ENCODE measurements at regions not wholly inside any gene's neighbourhood (a gene's known extent, or its start where the extent isn't known, plus 50 kb on each side); places are given as distances from the start of the nearest gene placed in this dataset.

DNA sequence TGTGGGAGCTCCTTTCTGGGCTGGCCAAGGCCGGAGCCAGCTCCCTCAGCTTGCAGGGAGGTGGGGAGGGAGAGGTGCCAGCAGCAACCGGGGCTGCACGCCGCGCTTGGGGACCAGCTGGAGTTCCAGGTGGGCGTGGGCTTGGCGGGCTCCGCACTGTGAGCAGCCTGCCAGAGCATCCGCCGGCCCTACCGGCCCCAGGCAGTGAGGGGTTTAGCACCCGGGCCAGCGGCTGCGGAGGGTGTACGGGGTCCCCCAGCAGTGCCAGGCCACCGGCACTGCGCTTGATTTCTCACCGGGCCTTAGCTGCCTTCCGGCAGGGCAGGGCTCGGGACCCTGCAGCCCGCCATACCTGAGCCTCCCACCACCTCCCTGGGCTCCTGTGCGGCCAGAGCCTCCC lies 651.0 kb upstream of the ARPP21 start:
- no peak overlapping the region for H3K4me3 ChIP-seq (ENCODE audit: low read length)
- no peaks in the 10 kb centered on the region for H3K4me1 ChIP-seq (ENCODE audit: control insufficient read depth, insufficient read depth, low read length)
- ATAC-seq (no peak), DNase-seq (peak in 2 of 3 donors; percentile 32 to 43)
- no peaks in the 10 kb centered on the region for H3K9me3 ChIP-seq (ENCODE audit: control insufficient read depth, low read length)
- no peaks in the 10 kb centered on the region for H3K27me3 ChIP-seq (ENCODE audit: control insufficient read depth, insufficient read depth)
- H3K27ac ChIP-seq (ENCODE audit: low read length), result no peak overlapping the region
- WGBS, result 95% methylated on average over 22 of the region's 22 CpGs
- intact Hi-C loops (cut with DNase I), result no loop called here

DNA sequence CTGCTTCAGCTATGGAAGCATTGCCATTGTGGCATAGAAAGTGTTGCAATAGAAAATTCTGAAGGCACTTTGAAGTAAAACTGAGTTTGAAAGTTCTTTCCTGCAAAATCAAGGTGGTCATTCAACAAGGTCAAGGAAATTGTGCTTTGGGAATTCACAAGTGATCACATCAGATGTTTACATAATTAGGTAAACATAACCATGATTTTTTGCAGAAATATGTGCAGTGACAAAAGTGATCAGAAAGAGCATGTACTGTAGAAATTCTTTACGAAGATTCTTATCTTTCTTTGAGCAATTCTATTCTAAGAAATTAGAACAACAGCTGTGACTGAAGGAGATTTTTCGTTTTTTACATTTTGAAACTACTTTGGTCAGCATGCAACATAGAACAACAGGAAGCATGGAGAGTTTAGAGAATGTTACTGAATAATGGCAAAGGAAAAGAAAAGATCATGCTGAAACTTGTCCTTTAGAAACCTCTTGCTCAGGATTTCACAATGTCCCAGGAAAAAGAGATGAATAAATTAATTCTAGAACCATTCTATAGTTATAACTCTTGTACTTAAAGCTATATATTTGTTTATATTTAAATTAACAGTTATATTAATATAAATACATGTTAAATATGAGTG lies 643.4 kb upstream of the ARPP21 start:
- DNase-seq (no peak), ATAC-seq (no peak)
- intact Hi-C loops (cut with DNase I), result no loop called here
- Histone ChIP-seq H3K27me3 (ENCODE audit: control insufficient read depth, insufficient read depth) (no peaks in the 10 kb centered on the region), H3K4me3 (ENCODE audit: low read length) (no peak overlapping the region), H3K4me1 (ENCODE audit: control insufficient read depth, insufficient read depth, low read length) (no peaks in the 10 kb centered on the region), H3K9me3 (ENCODE audit: control insufficient read depth, low read length) (no peaks in the 10 kb centered on the region), H3K27ac (ENCODE audit: low read length) (no peak overlapping the region)
- WGBS, result 38% methylated on average over 2 of the region's 2 CpGs

DNA sequence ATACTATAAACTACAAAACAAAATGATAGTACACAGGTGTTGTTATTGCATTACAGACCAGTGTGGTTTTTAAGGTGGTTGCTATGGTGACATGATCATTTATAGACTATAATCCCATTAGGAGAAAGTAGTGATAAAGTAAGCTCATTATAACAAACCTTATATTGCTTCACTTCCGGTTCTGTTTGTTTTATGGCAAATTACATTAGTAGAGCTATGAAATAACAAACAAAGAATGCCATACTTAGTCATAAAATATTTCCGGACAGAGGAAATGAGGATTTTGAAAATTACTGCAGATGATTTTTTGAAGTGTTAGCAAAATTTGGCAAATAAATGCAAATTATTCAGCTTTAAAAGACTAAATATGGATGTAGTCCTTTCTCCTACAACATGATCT lies 640.4 kb upstream of the ARPP21 start:
- Histone ChIP-seq H3K4me1 (ENCODE audit: control insufficient read depth, insufficient read depth, low read length) (no peaks in the 10 kb centered on the region), H3K4me3 (ENCODE audit: low read length) (no peak overlapping the region), H3K27me3 (ENCODE audit: control insufficient read depth, insufficient read depth) (no peaks in the 10 kb centered on the region), H3K9me3 (ENCODE audit: control insufficient read depth, low read length) (no peaks in the 10 kb centered on the region), H3K27ac (ENCODE audit: low read length) (no peak overlapping the region)
- DNase-seq (no peak), ATAC-seq (no peak)
- WGBS, result 46% methylated on average over 2 of the region's 2 CpGs
- intact Hi-C loops (cut with DNase I), result no loop called here

DNA sequence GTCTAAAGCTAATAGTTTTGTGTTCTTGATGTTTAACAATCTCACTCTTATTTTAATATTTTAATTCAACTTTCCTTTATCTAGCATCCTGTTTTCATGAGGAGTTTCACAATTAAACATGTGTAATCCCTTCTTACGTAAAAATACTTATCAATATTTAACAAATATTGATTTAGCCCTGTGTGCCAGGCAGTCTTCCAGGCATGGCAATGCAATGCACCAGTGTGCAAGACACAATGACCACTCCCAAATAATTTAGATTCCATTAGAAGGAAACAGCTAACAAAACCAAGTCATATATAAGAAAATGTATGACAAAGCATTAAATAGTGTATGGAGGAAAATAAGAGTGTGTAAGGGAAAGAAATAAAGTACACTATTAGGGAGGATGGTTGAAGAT lies 627.1 kb upstream of the ARPP21 start:
- ATAC-seq, result no peak
- no peak overlapping the region for H3K4me3 ChIP-seq (ENCODE audit: low read length)
- no peaks in the 10 kb centered on the region for H3K27me3 ChIP-seq (ENCODE audit: control insufficient read depth, insufficient read depth)
- intact Hi-C loops (cut with DNase I), result no loop called here
- no peaks in the 10 kb centered on the region for H3K9me3 ChIP-seq (ENCODE audit: control insufficient read depth, low read length)
- 87% methylated on average over 1 of the region's 1 CpG for WGBS
- DNase-seq, result no peak
- H3K27ac ChIP-seq (ENCODE audit: low read length), result no peak overlapping the region
- no peaks in the 10 kb centered on the region for H3K4me1 ChIP-seq (ENCODE audit: control insufficient read depth, insufficient read depth, low read length)

DNA sequence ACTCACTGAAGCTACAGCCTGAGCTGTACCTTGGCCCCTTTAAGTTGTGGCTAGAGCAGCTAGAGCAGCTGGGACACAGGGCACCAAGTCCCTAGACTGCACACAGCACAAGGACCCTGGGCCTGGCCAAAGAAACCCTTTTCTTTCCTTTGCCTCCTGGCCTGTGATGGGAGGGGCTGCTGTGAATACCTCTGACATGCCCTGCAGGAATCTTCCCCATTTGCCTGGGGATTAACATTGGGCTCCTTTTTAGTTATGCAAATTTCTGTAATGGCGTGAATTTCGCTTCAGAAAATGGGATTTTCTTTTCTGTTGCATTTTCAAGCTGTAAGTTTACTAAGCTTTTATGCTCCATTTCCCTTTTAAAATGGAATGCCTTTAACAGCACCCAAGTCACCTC lies 611.2 kb upstream of the ARPP21 start:
- intact Hi-C loops (cut with DNase I), result no loop called here
- Histone ChIP-seq H3K4me3 (ENCODE audit: low read length) (no peak overlapping the region), H3K4me1 (ENCODE audit: control insufficient read depth, insufficient read depth, low read length) (no peaks in the 10 kb centered on the region), H3K9me3 (ENCODE audit: control insufficient read depth, low read length) (no peaks in the 10 kb centered on the region), H3K27me3 (ENCODE audit: control insufficient read depth, insufficient read depth) (no peaks in the 10 kb centered on the region), H3K27ac (ENCODE audit: low read length) (no peak overlapping the region)
- DNase-seq, result no peak
- 96% methylated on average over 2 of the region's 2 CpGs for WGBS
- ATAC-seq, result no peak

DNA sequence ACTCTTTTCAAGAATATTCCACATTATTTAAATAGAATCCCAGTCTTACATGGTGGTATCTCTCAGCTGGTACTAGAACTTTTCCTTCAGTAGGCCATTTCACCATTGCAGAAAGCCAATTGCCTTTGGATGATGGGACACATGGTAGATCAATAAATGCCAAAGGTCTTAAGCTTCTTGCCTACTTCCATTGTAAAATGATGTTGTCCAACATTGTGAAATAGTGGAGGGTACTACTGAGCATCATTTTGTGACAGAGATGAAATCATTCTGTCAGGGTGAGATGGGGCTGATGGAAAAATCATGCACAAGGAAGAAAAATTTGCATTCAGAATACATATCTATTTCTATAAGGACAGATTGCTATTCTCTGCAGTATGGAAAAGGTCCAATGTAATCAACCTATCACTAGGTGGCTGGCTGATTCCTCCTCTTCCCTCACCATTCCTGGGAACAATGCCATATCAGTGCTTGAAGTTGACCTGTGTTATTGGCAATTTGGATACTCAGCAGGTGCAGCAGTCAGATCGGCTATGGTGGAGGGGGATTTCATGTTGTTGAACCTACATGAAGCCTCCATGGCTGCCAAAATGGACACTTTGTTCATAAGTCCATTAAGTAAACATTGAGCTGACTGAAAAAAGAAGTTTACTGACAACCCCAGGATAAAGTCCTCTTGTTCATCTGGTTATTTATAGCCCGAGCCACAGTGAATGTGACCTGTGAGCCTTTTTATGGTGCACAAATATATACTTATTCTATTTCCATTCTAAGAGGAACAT lies 596.9 kb upstream of the ARPP21 start:
- Histone ChIP-seq H3K27me3 (ENCODE audit: control insufficient read depth, insufficient read depth) (no peaks in the 10 kb centered on the region), H3K4me1 (ENCODE audit: control insufficient read depth, insufficient read depth, low read length) (no peaks in the 10 kb centered on the region), H3K4me3 (ENCODE audit: low read length) (no peak overlapping the region), H3K9me3 (ENCODE audit: control insufficient read depth, low read length) (no peaks in the 10 kb centered on the region), H3K27ac (ENCODE audit: low read length) (no peak overlapping the region)
- WGBS, result 51% methylated on average over 2 of the region's 2 CpGs
- DNase-seq (no peak), ATAC-seq (no peak)
- intact Hi-C loops (cut with DNase I), result no loop called here

DNA sequence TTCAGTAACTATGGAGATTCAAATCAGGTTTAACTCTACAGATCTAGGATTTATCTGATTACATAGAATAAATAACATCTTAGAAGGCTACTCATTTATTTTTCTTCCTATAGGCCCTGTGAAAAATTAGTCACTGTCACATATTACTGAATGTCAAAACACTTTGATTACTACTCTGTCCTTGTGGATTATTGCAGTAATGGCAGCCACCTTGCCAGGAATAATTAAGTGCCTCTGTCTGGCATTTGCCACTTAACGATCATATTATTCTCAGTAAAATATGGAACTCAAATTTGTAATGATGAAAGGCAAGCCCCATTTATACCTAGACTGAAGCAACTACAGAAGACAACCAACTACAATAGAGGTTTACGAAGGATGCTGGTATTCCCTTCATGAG lies 596.3 kb upstream of the ARPP21 start:
- Histone ChIP-seq H3K4me1 (ENCODE audit: control insufficient read depth, insufficient read depth, low read length) (no peaks in the 10 kb centered on the region), H3K9me3 (ENCODE audit: control insufficient read depth, low read length) (no peaks in the 10 kb centered on the region), H3K27me3 (ENCODE audit: control insufficient read depth, insufficient read depth) (no peaks in the 10 kb centered on the region), H3K27ac (ENCODE audit: low read length) (no peak overlapping the region), H3K4me3 (ENCODE audit: low read length) (no peak overlapping the region)
- no peak for DNase-seq
- WGBS, result 92% methylated on average over 2 of the region's 2 CpGs
- intact Hi-C loops (cut with DNase I), result no loop called here
- no peak for ATAC-seq

DNA sequence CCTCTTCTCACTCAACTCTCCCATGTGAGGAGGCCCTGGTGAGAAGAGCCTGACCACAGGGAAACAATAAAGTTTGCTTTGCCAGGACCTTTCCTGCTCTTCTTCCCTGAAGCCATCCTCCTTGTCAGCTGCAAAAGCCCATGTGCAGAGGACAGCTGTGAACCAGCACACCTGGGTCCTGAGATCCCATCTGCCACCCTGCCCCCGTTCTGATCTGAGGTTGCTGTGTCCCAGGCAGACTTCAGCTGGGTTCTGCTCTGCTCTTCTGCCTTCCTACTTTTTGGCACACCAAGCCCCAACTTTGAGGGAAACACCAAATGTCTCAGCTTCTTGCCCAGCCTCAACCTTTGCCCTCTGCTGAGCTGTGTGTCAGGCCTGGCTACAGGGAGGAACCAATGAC lies 595.1 kb upstream of the ARPP21 start:
- intact Hi-C loops (cut with DNase I), result no loop called here
- H3K4me3 ChIP-seq (ENCODE audit: low read length), result no peak overlapping the region
- no peaks in the 10 kb centered on the region for H3K9me3 ChIP-seq (ENCODE audit: control insufficient read depth, low read length)
- ATAC-seq (no peak), DNase-seq (no peak)
- no peaks in the 10 kb centered on the region for H3K27me3 ChIP-seq (ENCODE audit: control insufficient read depth, insufficient read depth)
- 89% methylated on average over 1 of the region's 1 CpG for WGBS
- H3K4me1 ChIP-seq (ENCODE audit: control insufficient read depth, insufficient read depth, low read length), result no peaks in the 10 kb centered on the region
- no peak overlapping the region for H3K27ac ChIP-seq (ENCODE audit: low read length)

DNA sequence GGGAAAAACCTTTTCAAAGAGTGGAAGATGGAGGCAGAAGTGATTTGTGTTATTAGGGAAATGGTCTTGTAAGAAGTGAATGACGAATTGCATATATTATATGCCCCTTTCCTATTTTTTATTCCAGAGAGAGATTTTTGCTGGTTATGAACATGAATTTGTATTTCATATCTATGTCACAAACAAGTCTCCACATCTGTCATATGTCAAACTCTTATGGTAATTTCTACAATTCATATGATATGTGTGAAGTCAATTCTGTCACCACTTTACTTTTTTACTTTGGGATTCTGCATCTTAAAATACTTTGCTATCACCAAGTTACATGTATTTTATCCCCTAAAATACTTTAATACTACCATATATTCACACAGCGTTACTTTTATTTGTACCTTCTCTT lies 594.2 kb upstream of the ARPP21 start:
- H3K4me3 ChIP-seq (ENCODE audit: low read length), result no peak overlapping the region
- H3K27ac ChIP-seq (ENCODE audit: low read length), result no peak overlapping the region
- H3K9me3 ChIP-seq (ENCODE audit: control insufficient read depth, low read length), result no peaks in the 10 kb centered on the region
- no peaks in the 10 kb centered on the region for H3K27me3 ChIP-seq (ENCODE audit: control insufficient read depth, insufficient read depth)
- no peaks in the 10 kb centered on the region for H3K4me1 ChIP-seq (ENCODE audit: control insufficient read depth, insufficient read depth, low read length)
- intact Hi-C loops (cut with DNase I), result no loop called here
- 91% methylated on average over 2 of the region's 2 CpGs for WGBS
- no peak for DNase-seq
- ATAC-seq, result no peak

DNA sequence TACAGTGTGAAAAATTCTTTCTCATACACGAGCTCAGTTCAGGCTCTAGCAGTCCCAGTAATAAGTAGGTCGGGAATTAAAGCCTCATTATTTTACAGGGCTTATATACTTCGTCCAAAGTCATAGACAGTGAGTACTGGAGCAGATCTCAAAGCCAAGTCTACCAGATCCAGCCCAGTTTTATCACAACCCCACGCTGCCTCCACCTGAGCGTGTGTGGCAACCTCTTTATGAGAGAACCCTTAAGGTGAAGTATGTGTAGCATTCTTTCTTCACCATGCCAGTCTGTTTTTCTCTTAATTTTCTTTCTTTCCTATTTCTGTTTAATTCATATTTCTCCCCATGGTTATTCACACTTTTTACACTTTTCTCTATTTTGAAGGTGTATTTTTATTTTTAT lies 574.6 kb upstream of the ARPP21 start:
- no peak for ATAC-seq
- Histone ChIP-seq H3K4me1 (ENCODE audit: control insufficient read depth, insufficient read depth, low read length) (no peaks in the 10 kb centered on the region), H3K4me3 (ENCODE audit: low read length) (no peak overlapping the region), H3K27me3 (ENCODE audit: control insufficient read depth, insufficient read depth) (no peaks in the 10 kb centered on the region), H3K9me3 (ENCODE audit: control insufficient read depth, low read length) (no peaks in the 10 kb centered on the region), H3K27ac (ENCODE audit: low read length) (no peak overlapping the region)
- no peak for DNase-seq
- intact Hi-C loops (cut with DNase I), result no loop called here
- WGBS, result 85% methylated on average over 5 of the region's 5 CpGs

DNA sequence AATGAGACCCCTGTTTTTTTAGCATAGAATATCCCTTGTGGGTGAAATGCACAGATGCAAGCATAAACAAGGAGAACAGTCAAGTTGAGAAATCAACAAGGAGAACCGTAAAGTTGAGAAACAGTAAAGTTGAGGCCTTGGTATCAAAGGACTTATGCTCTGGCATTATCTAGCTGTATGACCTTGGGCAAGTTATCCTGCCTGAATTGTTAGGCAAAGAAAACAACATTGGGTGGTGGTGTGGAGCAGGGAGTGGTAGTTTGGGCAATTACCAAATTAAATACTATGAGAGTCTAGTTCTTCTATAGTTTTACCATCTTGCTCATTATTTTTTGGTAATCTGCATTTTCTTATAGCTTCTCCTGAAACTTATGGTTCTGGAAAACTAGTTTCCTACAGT lies 573.4 kb upstream of the ARPP21 start:
- intact Hi-C loops (cut with DNase I), result no loop called here
- 89% methylated on average over 1 of the region's 1 CpG for WGBS
- no peaks in the 10 kb centered on the region for H3K9me3 ChIP-seq (ENCODE audit: control insufficient read depth, low read length)
- H3K27ac ChIP-seq (ENCODE audit: low read length), result no peak overlapping the region
- no peak for DNase-seq
- no peaks in the 10 kb centered on the region for H3K4me1 ChIP-seq (ENCODE audit: control insufficient read depth, insufficient read depth, low read length)
- no peak overlapping the region for H3K4me3 ChIP-seq (ENCODE audit: low read length)
- no peaks in the 10 kb centered on the region for H3K27me3 ChIP-seq (ENCODE audit: control insufficient read depth, insufficient read depth)
- no peak for ATAC-seq

DNA sequence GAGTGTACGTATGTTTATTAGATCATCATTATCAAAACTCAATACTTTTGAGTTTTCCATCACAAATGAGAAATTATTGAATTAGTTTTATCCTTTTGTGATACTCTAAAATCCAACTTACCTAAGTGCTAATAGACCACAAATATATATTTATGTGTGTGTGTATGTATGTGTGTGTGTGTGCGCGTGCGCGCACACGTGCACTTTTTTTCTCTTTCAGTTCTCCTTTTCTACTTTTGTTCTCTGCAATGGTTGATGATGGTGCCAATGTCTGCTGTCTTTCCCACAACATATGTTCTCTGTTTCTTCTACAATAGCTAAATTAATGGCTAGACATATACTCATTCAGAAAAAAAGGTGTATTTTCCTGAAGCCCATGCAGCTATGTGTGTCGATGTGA lies 571.6 kb upstream of the ARPP21 start:
- no peaks in the 10 kb centered on the region for H3K9me3 ChIP-seq (ENCODE audit: control insufficient read depth, low read length)
- no peak for DNase-seq
- H3K27ac ChIP-seq (ENCODE audit: low read length), result no peak overlapping the region
- intact Hi-C loops (cut with DNase I), result no loop called here
- 95% methylated on average over 7 of the region's 7 CpGs for WGBS
- no peaks in the 10 kb centered on the region for H3K27me3 ChIP-seq (ENCODE audit: control insufficient read depth, insufficient read depth)
- no peaks in the 10 kb centered on the region for H3K4me1 ChIP-seq (ENCODE audit: control insufficient read depth, insufficient read depth, low read length)
- no peak for ATAC-seq
- H3K4me3 ChIP-seq (ENCODE audit: low read length), result no peak overlapping the region

Measured in right cardiac atrium (tissue), 5 donors.